ENCODE measurements at regions not wholly inside any gene's neighbourhood (a gene's known extent, or its start where the extent isn't known, plus 50 kb on each side); places are given as distances from the start of the nearest gene placed in this dataset.

- no peaks in the 10 kb centered on the region for H3K9me3 ChIP-seq (ENCODE audit: control insufficient read depth in 5 of 5, low read length in 5 of 5)
- H3K27ac ChIP-seq (ENCODE audit: low read depth, low read length) = peak overlapping the region; percentile 52
- no peak overlapping the region for H3K4me3 ChIP-seq (ENCODE audit: low read depth in 1 of 5, low read length in 5 of 5)
- no peak overlapping the region for H3K9ac ChIP-seq (ENCODE audit: low read length in 5 of 5)
- peaks cover 0 to 52% (median 31%) of the 10 kb centered on the region in 5 donors for H3K4me1 ChIP-seq (ENCODE audit: control insufficient read depth in 5 of 5, insufficient read depth in 5 of 5, low read length in 5 of 5)
- no peaks in the 10 kb centered on the region for H3K27me3 ChIP-seq (ENCODE audit: control insufficient read depth in 5 of 5, insufficient read depth in 4 of 5, low read length in 5 of 5)
- H3K36me3 ChIP-seq (ENCODE audit: control insufficient read depth in 5 of 5, insufficient read depth in 5 of 5, low read length in 5 of 5) = no peaks in the 10 kb centered on the region
Measured at GRCh38 chr3:124172816-124173215, 180.9 kb upstream of the ROPN1 start.

- no peak overlapping the region for H3K9ac ChIP-seq (ENCODE audit: low read length in 5 of 5)
Measured at GRCh38 chr3:124174476-124174875, 182.6 kb upstream of the ROPN1 start.

GRCh38 chr3:124174910-124175874 lies 183.3 kb upstream of the ROPN1 start:
- peaks cover 0 to 50% (median 30%) of the 10 kb centered on the region in 5 donors for H3K4me1 ChIP-seq (ENCODE audit: control insufficient read depth in 5 of 5, insufficient read depth in 5 of 5, low read length in 5 of 5)
- no peaks in the 10 kb centered on the region for H3K36me3 ChIP-seq (ENCODE audit: control insufficient read depth in 5 of 5, insufficient read depth in 5 of 5, low read length in 5 of 5)
- H3K9me3 ChIP-seq (ENCODE audit: control insufficient read depth in 5 of 5, low read length in 5 of 5) = no peaks in the 10 kb centered on the region
- H3K4me3 ChIP-seq (ENCODE audit: low read depth in 1 of 5, low read length in 5 of 5) = no peak overlapping the region
- no peaks in the 10 kb centered on the region for H3K27me3 ChIP-seq (ENCODE audit: control insufficient read depth in 5 of 5, insufficient read depth in 4 of 5, low read length in 5 of 5)
- H3K27ac ChIP-seq (ENCODE audit: low read depth, low read length) = no peak overlapping the region
- no peak overlapping the region for H3K9ac ChIP-seq (ENCODE audit: low read length in 5 of 5)

More at GRCh38 chr3:124174476-124174875, 182.6 kb upstream of the ROPN1 start:
- Histone ChIP-seq H3K27me3 (ENCODE audit: control insufficient read depth in 5 of 5, insufficient read depth in 4 of 5, low read length in 5 of 5) (no peaks in the 10 kb centered on the region), H3K4me1 (ENCODE audit: control insufficient read depth in 5 of 5, insufficient read depth in 5 of 5, low read length in 5 of 5) (peaks cover 0 to 52% (median 31%) of the 10 kb centered on the region in 5 donors), H3K4me3 (ENCODE audit: low read depth in 1 of 5, low read length in 5 of 5) (no peak overlapping the region), H3K27ac (ENCODE audit: low read depth, low read length) (no peak overlapping the region), H3K36me3 (ENCODE audit: control insufficient read depth in 5 of 5, insufficient read depth in 5 of 5, low read length in 5 of 5) (no peaks in the 10 kb centered on the region), H3K9me3 (ENCODE audit: control insufficient read depth in 5 of 5, low read length in 5 of 5) (no peaks in the 10 kb centered on the region)

DNA sequence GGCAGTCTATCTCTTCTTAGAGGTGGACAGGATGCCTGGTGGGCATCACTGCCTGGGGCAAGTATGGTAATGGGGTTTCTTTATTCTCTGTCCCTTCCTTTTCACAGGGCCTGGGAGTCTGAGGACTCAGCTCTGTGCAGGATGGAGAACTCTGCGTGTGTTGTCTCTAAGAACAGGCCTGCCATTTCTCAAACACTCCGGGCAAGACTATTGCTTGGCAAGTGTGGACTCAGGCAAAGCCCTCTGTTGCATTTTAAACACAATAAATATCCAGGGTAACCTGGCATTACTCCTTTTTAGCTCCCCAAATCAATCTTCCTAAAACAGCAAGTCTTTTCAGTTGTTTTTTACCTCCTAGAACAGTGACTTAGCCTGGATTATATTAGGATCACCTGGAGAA lies 185.1 kb upstream of the ROPN1 start:
- no peaks in the 10 kb centered on the region for H3K27me3 ChIP-seq (ENCODE audit: control insufficient read depth in 5 of 5, insufficient read depth in 4 of 5, low read length in 5 of 5)
- H3K9ac ChIP-seq (ENCODE audit: low read length in 5 of 5) = no peak overlapping the region
- H3K27ac ChIP-seq (ENCODE audit: low read depth, low read length) = no peak overlapping the region
- no peak overlapping the region for H3K4me3 ChIP-seq (ENCODE audit: low read depth in 1 of 5, low read length in 5 of 5)
- H3K4me1 ChIP-seq (ENCODE audit: control insufficient read depth in 5 of 5, insufficient read depth in 5 of 5, low read length in 5 of 5) = peaks cover 0 to 34% (median 11%) of the 10 kb centered on the region in 5 donors
- H3K36me3 ChIP-seq (ENCODE audit: control insufficient read depth in 5 of 5, insufficient read depth in 5 of 5, low read length in 5 of 5) = peaks cover 0 to 3% (median 0%) of the 10 kb centered on the region in 5 donors
- H3K9me3 ChIP-seq (ENCODE audit: control insufficient read depth in 5 of 5, low read length in 5 of 5) = no peaks in the 10 kb centered on the region

DNA sequence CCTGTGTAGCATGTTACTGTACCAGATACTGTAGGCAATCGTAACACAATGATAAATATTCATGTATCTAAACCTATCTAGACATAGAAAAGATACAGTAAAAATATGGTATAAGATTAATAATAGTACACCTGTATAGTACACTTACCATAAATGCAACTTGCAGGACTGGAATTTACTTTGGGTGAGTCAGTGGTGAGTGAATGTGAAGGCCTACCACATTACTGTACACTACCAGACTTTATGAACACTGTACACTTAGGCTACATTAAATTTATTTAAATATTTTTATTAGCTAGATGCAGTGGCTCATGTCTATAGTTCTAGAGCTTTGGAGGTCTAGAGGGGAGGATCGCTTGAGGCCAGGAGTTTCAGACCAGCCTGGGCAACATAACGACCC lies 186.6 kb upstream of the ROPN1 start:
- H3K4me1 ChIP-seq (ENCODE audit: control insufficient read depth in 5 of 5, insufficient read depth in 5 of 5, low read length in 5 of 5) = peaks cover 0 to 20% (median 4%) of the 10 kb centered on the region in 5 donors
- no peaks in the 10 kb centered on the region for H3K27me3 ChIP-seq (ENCODE audit: control insufficient read depth in 5 of 5, insufficient read depth in 4 of 5, low read length in 5 of 5)
- H3K9me3 ChIP-seq (ENCODE audit: control insufficient read depth in 5 of 5, low read length in 5 of 5) = no peaks in the 10 kb centered on the region
- H3K4me3 ChIP-seq (ENCODE audit: low read depth in 1 of 5, low read length in 5 of 5) = no peak overlapping the region
- H3K36me3 ChIP-seq (ENCODE audit: control insufficient read depth in 5 of 5, insufficient read depth in 5 of 5, low read length in 5 of 5) = peaks cover 0 to 3% (median 0%) of the 10 kb centered on the region in 5 donors
- H3K9ac ChIP-seq (ENCODE audit: low read length in 5 of 5) = no peak overlapping the region
- no peak overlapping the region for H3K27ac ChIP-seq (ENCODE audit: low read depth, low read length)

- Histone ChIP-seq H3K9ac (ENCODE audit: low read length in 5 of 5) (no peak overlapping the region), H3K27ac (ENCODE audit: low read depth, low read length) (no peak overlapping the region), H3K36me3 (ENCODE audit: control insufficient read depth in 5 of 5, insufficient read depth in 5 of 5, low read length in 5 of 5) (no peaks in the 10 kb centered on the region), H3K27me3 (ENCODE audit: control insufficient read depth in 5 of 5, insufficient read depth in 4 of 5, low read length in 5 of 5) (no peaks in the 10 kb centered on the region), H3K4me1 (ENCODE audit: control insufficient read depth in 5 of 5, insufficient read depth in 5 of 5, low read length in 5 of 5) (peaks cover 3 to 19% (median 8%) of the 10 kb centered on the region in 5 donors), H3K9me3 (ENCODE audit: control insufficient read depth in 5 of 5, low read length in 5 of 5) (no peaks in the 10 kb centered on the region), H3K4me3 (ENCODE audit: low read depth in 1 of 5, low read length in 5 of 5) (no peak overlapping the region)
Measured at GRCh38 chr3:124200407-124200806, 208.5 kb upstream of the ROPN1 start.

- Histone ChIP-seq H3K4me3 (ENCODE audit: low read depth in 1 of 5, low read length in 5 of 5) (no peak overlapping the region), H3K36me3 (ENCODE audit: control insufficient read depth in 5 of 5, insufficient read depth in 5 of 5, low read length in 5 of 5) (no peaks in the 10 kb centered on the region), H3K9me3 (ENCODE audit: control insufficient read depth in 5 of 5, low read length in 5 of 5) (no peaks in the 10 kb centered on the region), H3K27me3 (ENCODE audit: control insufficient read depth in 5 of 5, insufficient read depth in 4 of 5, low read length in 5 of 5) (no peaks in the 10 kb centered on the region), H3K4me1 (ENCODE audit: control insufficient read depth in 5 of 5, insufficient read depth in 5 of 5, low read length in 5 of 5) (peaks cover 3 to 19% (median 8%) of the 10 kb centered on the region in 5 donors), H3K9ac (ENCODE audit: low read length in 5 of 5) (no peak overlapping the region), H3K27ac (ENCODE audit: low read depth, low read length) (no peak overlapping the region)
Measured at GRCh38 chr3:124201226-124201625, 209.3 kb upstream of the ROPN1 start.

- Histone ChIP-seq H3K9me3 (ENCODE audit: control insufficient read depth in 5 of 5, low read length in 5 of 5) (no peaks in the 10 kb centered on the region), H3K27me3 (ENCODE audit: control insufficient read depth in 5 of 5, insufficient read depth in 4 of 5, low read length in 5 of 5) (no peaks in the 10 kb centered on the region), H3K27ac (ENCODE audit: low read depth, low read length) (no peak overlapping the region), H3K36me3 (ENCODE audit: control insufficient read depth in 5 of 5, insufficient read depth in 5 of 5, low read length in 5 of 5) (no peaks in the 10 kb centered on the region), H3K9ac (ENCODE audit: low read length in 5 of 5) (no peak overlapping the region), H3K4me1 (ENCODE audit: control insufficient read depth in 5 of 5, insufficient read depth in 5 of 5, low read length in 5 of 5) (peaks cover 3 to 19% (median 8%) of the 10 kb centered on the region in 5 donors), H3K4me3 (ENCODE audit: low read depth in 1 of 5, low read length in 5 of 5) (no peak overlapping the region)
Measured at GRCh38 chr3:124201786-124202185, 209.9 kb upstream of the ROPN1 start.

DNA sequence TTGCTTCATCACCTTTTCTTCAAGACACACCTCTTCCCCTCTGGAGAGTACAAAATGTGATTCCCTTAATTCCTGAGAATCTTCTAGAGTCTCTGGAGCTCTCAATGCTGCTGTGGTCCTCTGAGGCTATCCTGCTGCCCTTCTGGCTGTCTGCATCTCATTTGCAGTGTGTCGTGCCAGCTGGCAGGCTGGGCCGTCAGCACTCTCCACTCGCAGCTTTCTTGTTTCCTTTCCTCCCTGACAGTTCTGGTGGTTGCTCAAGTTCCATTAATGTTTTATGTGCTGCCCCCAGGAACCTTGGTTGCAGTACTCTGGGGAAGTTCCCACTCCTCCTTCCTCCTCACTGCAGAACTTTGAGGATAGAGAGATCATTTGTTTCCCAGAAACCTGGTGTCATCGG lies 210.8 kb upstream of the ROPN1 start:
- Histone ChIP-seq H3K36me3 (ENCODE audit: control insufficient read depth in 5 of 5, insufficient read depth in 5 of 5, low read length in 5 of 5) (no peaks in the 10 kb centered on the region), H3K27ac (ENCODE audit: low read depth, low read length) (no peak overlapping the region), H3K4me3 (ENCODE audit: low read depth in 1 of 5, low read length in 5 of 5) (no peak overlapping the region), H3K27me3 (ENCODE audit: control insufficient read depth in 5 of 5, insufficient read depth in 4 of 5, low read length in 5 of 5) (no peaks in the 10 kb centered on the region), H3K9ac (ENCODE audit: low read length in 5 of 5) (no peak overlapping the region), H3K4me1 (ENCODE audit: control insufficient read depth in 5 of 5, insufficient read depth in 5 of 5, low read length in 5 of 5) (peaks cover 3 to 28% (median 9%) of the 10 kb centered on the region in 5 donors), H3K9me3 (ENCODE audit: control insufficient read depth in 5 of 5, low read length in 5 of 5) (no peaks in the 10 kb centered on the region)

- Histone ChIP-seq H3K36me3 (ENCODE audit: control insufficient read depth in 5 of 5, insufficient read depth in 5 of 5, low read length in 5 of 5) (no peaks in the 10 kb centered on the region), H3K27me3 (ENCODE audit: control insufficient read depth in 5 of 5, insufficient read depth in 4 of 5, low read length in 5 of 5) (no peaks in the 10 kb centered on the region), H3K4me3 (ENCODE audit: low read depth in 1 of 5, low read length in 5 of 5) (no peak overlapping the region), H3K4me1 (ENCODE audit: control insufficient read depth in 5 of 5, insufficient read depth in 5 of 5, low read length in 5 of 5) (peaks cover 3 to 33% (median 9%) of the 10 kb centered on the region in 5 donors), H3K9me3 (ENCODE audit: control insufficient read depth in 5 of 5, low read length in 5 of 5) (no peaks in the 10 kb centered on the region), H3K9ac (ENCODE audit: low read length in 5 of 5) (no peak overlapping the region), H3K27ac (ENCODE audit: low read depth, low read length) (no peak overlapping the region)
Measured at GRCh38 chr3:124203292-124203691, 211.4 kb upstream of the ROPN1 start.
